ENCODE measurements at regions not wholly inside any gene's neighbourhood (a gene's known extent, or its start where the extent isn't known, plus 50 kb on each side); places are given as distances from the start of the nearest gene placed in this dataset.
"Not testable (repeated sequence)": the region's sequence is repeated elsewhere in the genome, so short reads cannot be mapped to it uniquely, and the experiment has no call there.

DNA sequence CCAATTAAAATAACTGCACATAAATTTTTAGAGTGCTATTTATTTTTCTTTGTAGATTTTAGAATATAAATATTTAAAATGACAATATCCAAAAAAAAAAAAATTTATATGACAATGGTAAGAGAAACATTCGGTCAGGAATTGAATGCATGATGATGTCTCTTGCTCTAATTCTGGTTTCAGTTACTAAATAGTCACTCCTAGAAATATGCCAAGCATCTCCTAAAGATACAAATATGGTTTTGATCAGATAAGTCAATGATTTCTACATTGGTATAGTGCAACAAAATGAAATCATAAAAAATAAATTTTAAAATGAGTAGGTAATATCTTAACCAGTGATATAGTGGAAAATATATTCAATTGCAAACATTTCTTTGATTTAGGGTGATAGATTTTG, 95.9 kb upstream of the ACKR3 start:
- H3K4me1 ChIP-seq (ENCODE audit: insufficient read depth, low read length, poor library complexity, severe bottlenecking): no peaks in the 10 kb centered on the region
- H3K79me2 ChIP-seq (ENCODE audit: insufficient read depth, low read length): no peaks in the 10 kb centered on the region
- H2AFZ ChIP-seq (ENCODE audit: low read length): no peak overlapping the region
- H3K9ac ChIP-seq (ENCODE audit: low read depth, low read length, poor library complexity, severe bottlenecking): no peak overlapping the region
- H3K4me3 ChIP-seq (ENCODE audit: low read length, poor library complexity, severe bottlenecking): no peak overlapping the region
- H3K36me3 ChIP-seq (ENCODE audit: insufficient read depth, low read length): no peaks in the 10 kb centered on the region
- no peaks in the 10 kb centered on the region for H3K9me3 ChIP-seq (ENCODE audit: insufficient read depth, low read depth, low read length)
- no peak overlapping the region for H3K4me2 ChIP-seq (ENCODE audit: low read depth, low read length, poor library complexity, severe bottlenecking)
- H4K20me1 ChIP-seq (ENCODE audit: insufficient read depth, low read length, poor library complexity, severe bottlenecking): no peaks in the 10 kb centered on the region
- no peaks in the 10 kb centered on the region for H3F3A ChIP-seq (ENCODE audit: low read depth)
- no peaks in the 10 kb centered on the region for H3K9me2 ChIP-seq (replicated peaks; ENCODE audit: low read depth, low read length)
- TF ChIP-seq EZH2phosphoT487 (IDR thresholded peaks at IDR 0.05; ENCODE audit: borderline replicate concordance): no peak
- no peaks in the 10 kb centered on the region for H3K27me3 ChIP-seq (ENCODE audit: insufficient read depth, low read length, poor library complexity, severe bottlenecking)

DNA sequence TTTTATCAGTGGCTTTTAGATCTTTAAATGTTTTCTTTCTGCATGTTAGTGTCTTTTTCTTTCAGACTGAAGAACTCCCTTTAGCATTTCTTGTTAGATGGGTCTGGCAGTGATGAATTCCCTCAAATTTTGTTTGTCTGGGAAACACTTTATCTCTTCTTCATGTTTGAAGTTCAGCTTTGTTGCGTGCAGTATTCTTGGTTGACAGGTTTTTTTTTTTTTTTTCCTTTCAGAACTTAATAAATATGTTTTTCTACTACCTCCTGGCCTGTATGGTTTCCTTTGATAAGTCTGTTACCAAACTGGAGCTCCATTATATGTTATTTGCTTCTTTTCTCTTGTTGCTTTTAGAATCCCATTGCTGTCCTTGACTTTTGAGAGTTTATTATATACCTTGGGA, 89.8 kb upstream of the ACKR3 start:
- peaks cover 11% of the 10 kb centered on the region; the same call in 1 of the 2 replicates for H3K9me3 ChIP-seq (ENCODE audit: insufficient read depth, low read depth, low read length)
- no peak overlapping the region for H2AFZ ChIP-seq (ENCODE audit: low read length)
- H3K27me3 ChIP-seq (ENCODE audit: insufficient read depth, low read length, poor library complexity, severe bottlenecking): no peaks in the 10 kb centered on the region
- TF ChIP-seq EZH2phosphoT487 (IDR thresholded peaks at IDR 0.05; ENCODE audit: borderline replicate concordance): no peak
- TF ChIP-seq, protein P1, sequence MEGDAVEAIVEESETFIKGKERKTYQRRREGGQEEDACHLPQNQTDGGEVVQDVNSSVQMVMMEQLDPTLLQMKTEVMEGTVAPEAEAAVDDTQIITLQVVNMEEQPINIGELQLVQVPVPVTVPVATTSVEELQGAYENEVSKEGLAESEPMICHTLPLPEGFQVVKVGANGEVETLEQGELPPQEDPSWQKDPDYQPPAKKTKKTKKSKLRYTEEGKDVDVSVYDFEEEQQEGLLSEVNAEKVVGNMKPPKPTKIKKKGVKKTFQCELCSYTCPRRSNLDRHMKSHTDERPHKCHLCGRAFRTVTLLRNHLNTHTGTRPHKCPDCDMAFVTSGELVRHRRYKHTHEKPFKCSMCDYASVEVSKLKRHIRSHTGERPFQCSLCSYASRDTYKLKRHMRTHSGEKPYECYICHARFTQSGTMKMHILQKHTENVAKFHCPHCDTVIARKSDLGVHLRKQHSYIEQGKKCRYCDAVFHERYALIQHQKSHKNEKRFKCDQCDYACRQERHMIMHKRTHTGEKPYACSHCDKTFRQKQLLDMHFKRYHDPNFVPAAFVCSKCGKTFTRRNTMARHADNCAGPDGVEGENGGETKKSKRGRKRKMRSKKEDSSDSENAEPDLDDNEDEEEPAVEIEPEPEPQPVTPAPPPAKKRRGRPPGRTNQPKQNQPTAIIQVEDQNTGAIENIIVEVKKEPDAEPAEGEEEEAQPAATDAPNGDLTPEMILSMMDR (conservative IDR thresholded peaks at IDR 0.05; ENCODE audit: low read length): no peak
- no peak overlapping the region for H3K4me2 ChIP-seq (ENCODE audit: low read depth, low read length, poor library complexity, severe bottlenecking)
- H3K36me3 ChIP-seq (ENCODE audit: insufficient read depth, low read length): no peaks in the 10 kb centered on the region
- no peak overlapping the region for H3K4me3 ChIP-seq (ENCODE audit: low read length, poor library complexity, severe bottlenecking)
- no peaks in the 10 kb centered on the region for H3K79me2 ChIP-seq (ENCODE audit: insufficient read depth, low read length)
- H4K20me1 ChIP-seq (ENCODE audit: insufficient read depth, low read length, poor library complexity, severe bottlenecking): no peaks in the 10 kb centered on the region
- H3F3A ChIP-seq (ENCODE audit: low read depth): no peaks in the 10 kb centered on the region
- H3K9ac ChIP-seq (ENCODE audit: low read depth, low read length, poor library complexity, severe bottlenecking): no peak overlapping the region
- H3K9me2 ChIP-seq (replicated peaks; ENCODE audit: low read depth, low read length): no peaks in the 10 kb centered on the region
- H3K4me1 ChIP-seq (ENCODE audit: insufficient read depth, low read length, poor library complexity, severe bottlenecking): no peaks in the 10 kb centered on the region

DNA sequence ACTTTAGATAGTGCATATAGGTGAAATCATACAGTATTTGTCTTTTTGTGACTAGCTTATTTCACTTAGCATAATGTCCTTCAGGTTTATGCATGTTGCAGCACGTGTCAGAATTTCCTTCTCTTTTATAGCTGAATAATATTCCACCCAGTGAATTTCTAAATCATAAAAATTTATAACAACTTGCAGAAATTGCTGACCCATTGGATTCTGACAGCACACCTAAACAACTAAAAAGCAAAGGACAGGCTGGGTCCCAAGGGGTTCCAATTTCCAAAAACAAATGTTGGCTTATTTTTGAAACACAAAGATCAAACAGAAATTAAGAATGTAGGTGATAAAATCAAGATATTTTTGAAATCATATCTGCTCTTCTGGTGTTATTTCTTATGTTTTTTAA, 86.5 kb upstream of the ACKR3 start:
- no peak overlapping the region for H3K4me2 ChIP-seq (ENCODE audit: low read depth, low read length, poor library complexity, severe bottlenecking)
- no peaks in the 10 kb centered on the region for H3K36me3 ChIP-seq (ENCODE audit: insufficient read depth, low read length)
- no peaks in the 10 kb centered on the region for H3K79me2 ChIP-seq (ENCODE audit: insufficient read depth, low read length)
- H3K27me3 ChIP-seq (ENCODE audit: insufficient read depth, low read length, poor library complexity, severe bottlenecking): no peaks in the 10 kb centered on the region
- H2AFZ ChIP-seq (ENCODE audit: low read length): no peak overlapping the region
- no peak overlapping the region for H3K9ac ChIP-seq (ENCODE audit: low read depth, low read length, poor library complexity, severe bottlenecking)
- no peaks in the 10 kb centered on the region for H3F3A ChIP-seq (ENCODE audit: low read depth)
- peaks cover 11% of the 10 kb centered on the region; the same call in 1 of the 2 replicates for H3K9me3 ChIP-seq (ENCODE audit: insufficient read depth, low read depth, low read length)
- H3K9me2 ChIP-seq (replicated peaks; ENCODE audit: low read depth, low read length): no peaks in the 10 kb centered on the region
- H4K20me1 ChIP-seq (ENCODE audit: insufficient read depth, low read length, poor library complexity, severe bottlenecking): no peaks in the 10 kb centered on the region
- H3K4me3 ChIP-seq (ENCODE audit: low read length, poor library complexity, severe bottlenecking): no peak overlapping the region
- TF ChIP-seq, protein P1 (conservative IDR thresholded peaks at IDR 0.05; ENCODE audit: low read length): no peak
- no peak for TF ChIP-seq EZH2phosphoT487 (IDR thresholded peaks at IDR 0.05; ENCODE audit: borderline replicate concordance)
- H3K4me1 ChIP-seq (ENCODE audit: insufficient read depth, low read length, poor library complexity, severe bottlenecking): no peaks in the 10 kb centered on the region

DNA sequence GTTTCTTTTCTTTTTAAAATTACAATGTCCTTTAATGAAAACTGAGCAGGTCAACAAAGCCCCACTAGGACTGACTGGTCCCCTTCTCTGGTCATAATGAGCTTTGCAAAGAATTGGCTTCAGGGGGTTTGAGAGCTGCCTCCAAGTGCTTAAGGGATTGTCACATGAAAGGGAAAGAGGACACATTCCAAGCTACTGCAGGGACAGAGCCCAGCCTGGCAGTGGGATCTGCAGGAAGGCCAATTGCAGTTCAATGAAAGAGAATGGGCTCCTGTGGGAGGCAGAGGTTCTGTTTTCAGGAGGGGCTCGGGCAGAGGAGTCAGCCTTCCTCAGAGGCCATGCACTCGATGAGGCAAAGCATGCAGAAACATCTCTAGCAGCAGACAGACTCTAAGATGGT, 84.1 kb upstream of the ACKR3 start:
- Histone ChIP-seq H3K4me1 (ENCODE audit: insufficient read depth, low read length, poor library complexity, severe bottlenecking) (no peaks in the 10 kb centered on the region), H4K20me1 (ENCODE audit: insufficient read depth, low read length, poor library complexity, severe bottlenecking) (no peaks in the 10 kb centered on the region), H3K9me3 (ENCODE audit: insufficient read depth, low read depth, low read length) (peaks cover 6% of the 10 kb centered on the region; the same call in 1 of the 2 replicates), H3K9ac (ENCODE audit: low read depth, low read length, poor library complexity, severe bottlenecking) (no peak overlapping the region), H3K9me2 (replicated peaks; ENCODE audit: low read depth, low read length) (no peaks in the 10 kb centered on the region), H3K4me3 (ENCODE audit: low read length, poor library complexity, severe bottlenecking) (no peak overlapping the region), H3K79me2 (ENCODE audit: insufficient read depth, low read length) (no peaks in the 10 kb centered on the region), H3K4me2 (ENCODE audit: low read depth, low read length, poor library complexity, severe bottlenecking) (no peak overlapping the region), H3K36me3 (ENCODE audit: insufficient read depth, low read length) (no peaks in the 10 kb centered on the region), H2AFZ (ENCODE audit: low read length) (no peak overlapping the region), H3K27me3 (ENCODE audit: insufficient read depth, low read length, poor library complexity, severe bottlenecking) (no peaks in the 10 kb centered on the region), H3F3A (ENCODE audit: low read depth) (no peaks in the 10 kb centered on the region)
- no peak for TF ChIP-seq EZH2phosphoT487 (IDR thresholded peaks at IDR 0.05; ENCODE audit: borderline replicate concordance)
- TF ChIP-seq, protein P1 (conservative IDR thresholded peaks at IDR 0.05; ENCODE audit: low read length): no peak

DNA sequence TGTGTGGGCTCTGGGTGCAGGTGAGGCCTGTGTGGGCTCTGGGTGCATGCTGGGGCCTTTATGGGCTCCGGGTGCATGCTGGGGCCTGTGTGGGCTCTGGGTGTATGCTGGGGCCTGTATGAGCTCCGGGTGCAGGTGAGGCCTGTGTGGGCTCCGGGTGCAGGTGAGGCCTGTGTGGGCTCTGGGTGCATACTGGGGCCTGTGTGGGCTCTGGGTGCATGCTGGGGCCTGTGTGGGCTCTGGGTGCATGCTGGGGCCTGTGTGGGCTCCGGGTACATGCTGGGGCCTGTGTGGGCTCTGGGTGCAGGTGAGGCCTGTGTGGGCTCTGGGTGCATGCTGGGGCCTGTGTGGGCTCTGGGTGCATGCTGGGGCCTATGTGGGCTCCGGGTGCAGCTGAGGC, 80.5 kb upstream of the ACKR3 start:
- H2AFZ ChIP-seq (ENCODE audit: low read length); H3K4me3 ChIP-seq (ENCODE audit: low read length, poor library complexity, severe bottlenecking); H3K4me1 ChIP-seq (ENCODE audit: insufficient read depth, low read length, poor library complexity, severe bottlenecking); H3K36me3 ChIP-seq (ENCODE audit: insufficient read depth, low read length); H3K4me2 ChIP-seq (ENCODE audit: low read depth, low read length, poor library complexity, severe bottlenecking); H3K9me2 ChIP-seq (replicated peaks; ENCODE audit: low read depth, low read length); H3K27me3 ChIP-seq (ENCODE audit: insufficient read depth, low read length, poor library complexity, severe bottlenecking); H3K9ac ChIP-seq (ENCODE audit: low read depth, low read length, poor library complexity, severe bottlenecking); H3F3A ChIP-seq (ENCODE audit: low read depth); H3K9me3 ChIP-seq (ENCODE audit: insufficient read depth, low read depth, low read length); H3K79me2 ChIP-seq (ENCODE audit: insufficient read depth, low read length); H4K20me1 ChIP-seq (ENCODE audit: insufficient read depth, low read length, poor library complexity, severe bottlenecking): not testable (repeated sequence)
